Cardiac muscle cell (in vitro differentiated cells and primary cell): ENCODE measurements at regions not wholly inside any gene's neighbourhood (a gene's known extent, or its start where the extent isn't known, plus 50 kb on each side); places are given as distances from the start of the nearest gene placed in this dataset.
"Not testable (repeated sequence)": the region's sequence is repeated elsewhere in the genome, so short reads cannot be mapped to it uniquely, and the experiment has no call there.

Source experiments
- DNase-seq, 2 donors: peaks; one replicate each; pipeline versions ENCODE4 v3.0.0 to v3.0.0-alpha.2; 2010 to 2017; ENCODE audit warnings: low read depth in 1 of 2, low spot score in 1 of 2
- H3K27ac ChIP-seq: fragments of 200-600 bp; sonication (generic); 2 replicates; pipeline ENCODE4 v1.5.1; 2016
- H3K27me3 ChIP-seq: fragments of 200-600 bp; sonication (generic); 2 replicates; pipeline ENCODE4 v1.6.0; 2016; ENCODE audit warnings: control low read depth
- H3K36me3 ChIP-seq: fragments of 200-600 bp; sonication (generic); 2 replicates; pipeline ENCODE4 v1.5.1; 2016; ENCODE audit warnings: control low read depth
- H3K4me1 ChIP-seq: fragments of 200-600 bp; sonication (generic); 2 replicates; pipeline ENCODE4 v1.8.1; 2017; ENCODE audit warnings: low read depth, mild to moderate bottlenecking, mixed run types
- H3K4me3 ChIP-seq: fragments of 200-600 bp; sonication (generic); 2 replicates; pipeline ENCODE4 v1.5.1; 2016; ENCODE audit warnings: mild to moderate bottlenecking
- H3K9me3 ChIP-seq: fragments of 200-600 bp; sonication (generic); 2 replicates; pipeline ENCODE4 v1.5.1; 2017; ENCODE audit warnings: low read depth, mild to moderate bottlenecking, control low read depth
- CTCF ChIP-seq: IDR thresholded peaks from 2 replicates; pipeline ENCODE4 v1.5.1; 2012; ENCODE audit warnings: low read depth, mild to moderate bottlenecking, low read length

GRCh38 chr6:28794175-28795002 is 129.4 kb downstream of the TRIM27 start:
- Histone ChIP-seq H3K36me3 (no peaks in the 10 kb centered on the region), H3K27me3 (peaks cover 78% of the 10 kb centered on the region), H3K27ac (no peak overlapping the region), H3K9me3 (no peaks in the 10 kb centered on the region), H3K4me1 (peaks cover 2% of the 10 kb centered on the region), H3K4me3 (peak overlapping the region; percentile 30)
- TF ChIP-seq CTCF: no peak
- peak; percentile 65 to 72 for DNase-seq

GRCh38 chr6:28800647-28801046 is 123.1 kb downstream of the TRIM27 start:
- H3K36me3 ChIP-seq, H3K9me3 ChIP-seq, H3K27ac ChIP-seq, H3K4me1 ChIP-seq, DNase-seq, H3K4me3 ChIP-seq: not testable (repeated sequence)
- H3K27me3 ChIP-seq: peaks cover 74% of the 10 kb centered on the region

- H3K4me1 ChIP-seq: no peaks in the 10 kb centered on the region
- no peak overlapping the region for H3K27ac ChIP-seq
- H3K27me3 ChIP-seq: peaks cover 82% of the 10 kb centered on the region
- H3K36me3 ChIP-seq: no peaks in the 10 kb centered on the region
- no peaks in the 10 kb centered on the region for H3K9me3 ChIP-seq
- H3K4me3 ChIP-seq: no peak overlapping the region
- TF ChIP-seq CTCF: no peak
- peak in 1 of 2 donors; percentile 47 for DNase-seq
Observed at GRCh38 chr6:28802417-28803336, 121.1 kb downstream of the TRIM27 start.

GRCh38 chr6:28803337-28803709 is 120.5 kb downstream of the TRIM27 start:
- Histone ChIP-seq H3K4me1 (no peaks in the 10 kb centered on the region), H3K9me3 (no peaks in the 10 kb centered on the region), H3K36me3 (no peaks in the 10 kb centered on the region), H3K27me3 (peaks cover 83% of the 10 kb centered on the region), H3K4me3 (no peak overlapping the region), H3K27ac (no peak overlapping the region)
- no peak for TF ChIP-seq CTCF
- DNase-seq: no peak

GRCh38 chr6:28807682-28808280 is 116.0 kb downstream of the TRIM27 start:
- H3K4me3 ChIP-seq: peak overlapping the region; percentile 3
- peaks cover 98% of the 10 kb centered on the region for H3K27me3 ChIP-seq
- H3K4me1 ChIP-seq: peaks cover 6% of the 10 kb centered on the region
- no peaks in the 10 kb centered on the region for H3K36me3 ChIP-seq
- no peak overlapping the region for H3K27ac ChIP-seq
- peak in 1 of 2 donors; percentile 48 for DNase-seq
- H3K9me3 ChIP-seq: no peaks in the 10 kb centered on the region
- no peak for TF ChIP-seq CTCF
